ENCODE measurements at regions not wholly inside any gene's neighbourhood (a gene's known extent, or its start where the extent isn't known, plus 50 kb on each side); places are given as distances from the start of the nearest gene placed in this dataset.

- no peaks in the 10 kb centered on the region for H4K20me1 ChIP-seq (ENCODE audit: insufficient read depth, poor library complexity, severe bottlenecking)
- no peaks in the 10 kb centered on the region for H3K4me1 ChIP-seq (ENCODE audit: insufficient read depth)
- H3K27me3 ChIP-seq = no peaks in the 10 kb centered on the region
- TF ChIP-seq CTCF (IDR thresholded peaks at IDR 0.05; ENCODE audit: poor library complexity) (no peak), EZH2phosphoT487 (IDR thresholded peaks at IDR 0.05; ENCODE audit: low read depth, severe bottlenecking, unreplicated experiment) (no peak), EZH2 (IDR thresholded peaks at IDR 0.05; ENCODE audit: borderline replicate concordance) (no peak)
- DNase-seq (ENCODE audit: low spot score) = no peak
- no peaks in the 10 kb centered on the region for H3K79me2 ChIP-seq
- H3K9me3 ChIP-seq (ENCODE audit: low read depth) = no peaks in the 10 kb centered on the region
- no peaks in the 10 kb centered on the region for H3K9me2 ChIP-seq (replicated peaks; ENCODE audit: insufficient read depth)
- WGBS (ENCODE audit: low lambda C conversion rate, missing lambda C conversion rate) = 84% methylated on average over 7 of the region's 7 CpGs
- no peaks in the 10 kb centered on the region for H3K36me3 ChIP-seq (replicated peaks; ENCODE audit: insufficient read depth, low read depth)
- no peak overlapping the region for H3K4me2 ChIP-seq
- no peak overlapping the region for H2AFZ ChIP-seq
- H3K4me3 ChIP-seq = no peak overlapping the region
- H3K27ac ChIP-seq = no peak overlapping the region
These were observed 696.7 kb upstream of the SLITRK5 start for GRCh38 chr13:86974251-86974994.

GRCh38 chr13:86974995-86975328 is 696.2 kb upstream of the SLITRK5 start:
- 63% methylated on average over 1 of the region's 1 CpG for WGBS (ENCODE audit: low lambda C conversion rate, missing lambda C conversion rate)

GRCh38 chr13:86976521-86977324 is 694.4 kb upstream of the SLITRK5 start:
- Histone ChIP-seq H3K9me2 (replicated peaks; ENCODE audit: insufficient read depth) (no peaks in the 10 kb centered on the region), H3K36me3 (replicated peaks; ENCODE audit: insufficient read depth, low read depth) (no peaks in the 10 kb centered on the region), H2AFZ (no peak overlapping the region), H3K79me2 (no peaks in the 10 kb centered on the region), H3K4me3 (no peak overlapping the region), H3K9me3 (ENCODE audit: low read depth) (no peaks in the 10 kb centered on the region), H4K20me1 (ENCODE audit: insufficient read depth, poor library complexity, severe bottlenecking) (no peaks in the 10 kb centered on the region), H3K4me2 (no peak overlapping the region), H3K27ac (no peak overlapping the region), H3K4me1 (ENCODE audit: insufficient read depth) (no peaks in the 10 kb centered on the region), H3K27me3 (no peaks in the 10 kb centered on the region)
- WGBS (ENCODE audit: low lambda C conversion rate, missing lambda C conversion rate) = 84% methylated on average over 4 of the region's 4 CpGs
- TF ChIP-seq EZH2 (IDR thresholded peaks at IDR 0.05; ENCODE audit: borderline replicate concordance) (no peak), EZH2phosphoT487 (IDR thresholded peaks at IDR 0.05; ENCODE audit: low read depth, severe bottlenecking, unreplicated experiment) (no peak), CTCF (IDR thresholded peaks at IDR 0.05; ENCODE audit: poor library complexity) (no peak)
- DNase-seq (ENCODE audit: low spot score) = no peak

More at GRCh38 chr13:86974995-86975328, 696.2 kb upstream of the SLITRK5 start:
- Histone ChIP-seq H3K4me2 (no peak overlapping the region), H3K36me3 (replicated peaks; ENCODE audit: insufficient read depth, low read depth) (no peaks in the 10 kb centered on the region), H3K4me1 (ENCODE audit: insufficient read depth) (no peaks in the 10 kb centered on the region), H3K9me2 (replicated peaks; ENCODE audit: insufficient read depth) (no peaks in the 10 kb centered on the region), H3K9me3 (ENCODE audit: low read depth) (no peaks in the 10 kb centered on the region), H3K79me2 (no peaks in the 10 kb centered on the region), H3K4me3 (no peak overlapping the region), H3K27ac (no peak overlapping the region), H4K20me1 (ENCODE audit: insufficient read depth, poor library complexity, severe bottlenecking) (no peaks in the 10 kb centered on the region), H3K27me3 (no peaks in the 10 kb centered on the region), H2AFZ (no peak overlapping the region)
- TF ChIP-seq EZH2 (IDR thresholded peaks at IDR 0.05; ENCODE audit: borderline replicate concordance) = no peak
- no peak for TF ChIP-seq EZH2phosphoT487 (IDR thresholded peaks at IDR 0.05; ENCODE audit: low read depth, severe bottlenecking, unreplicated experiment)
- TF ChIP-seq CTCF (IDR thresholded peaks at IDR 0.05; ENCODE audit: poor library complexity) = peak; percentile 20
- no peak for DNase-seq (ENCODE audit: low spot score)

Measured in hepatocyte (in vitro differentiated cells).